Suppressor macrophage treated with lipopolysaccharide for 1 hour (primary cell): ENCODE measurements at regions not wholly inside any gene's neighbourhood (a gene's known extent, or its start where the extent isn't known, plus 50 kb on each side); places are given as distances from the start of the nearest gene placed in this dataset.

Experiments used
- DNase-seq, 3 donors: peaks; one replicate each; pipeline ENCODE4 v3.0.0-alpha.2; 2020 to 2022

DNA sequence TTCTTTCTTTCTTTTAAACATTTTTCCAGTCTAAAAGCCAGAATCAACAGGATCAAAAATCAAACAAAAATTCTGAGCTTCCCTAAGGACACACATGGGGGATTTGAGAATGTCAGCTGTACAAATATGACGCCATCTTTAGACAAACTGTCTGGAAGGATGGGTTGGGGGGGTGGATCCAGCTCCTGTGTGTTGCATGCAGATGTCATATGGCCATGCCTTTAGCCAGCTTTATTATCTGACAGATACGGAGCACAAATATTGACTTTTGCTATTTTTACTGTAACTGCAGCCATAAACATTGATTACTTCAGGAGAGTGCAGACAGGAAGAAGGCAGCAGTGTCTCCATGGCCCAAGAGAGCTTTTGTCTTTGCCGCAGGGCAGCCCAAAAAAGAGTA, 279.4 kb upstream of the ELAC2 start:
- DNase-seq, result no peak

DNA sequence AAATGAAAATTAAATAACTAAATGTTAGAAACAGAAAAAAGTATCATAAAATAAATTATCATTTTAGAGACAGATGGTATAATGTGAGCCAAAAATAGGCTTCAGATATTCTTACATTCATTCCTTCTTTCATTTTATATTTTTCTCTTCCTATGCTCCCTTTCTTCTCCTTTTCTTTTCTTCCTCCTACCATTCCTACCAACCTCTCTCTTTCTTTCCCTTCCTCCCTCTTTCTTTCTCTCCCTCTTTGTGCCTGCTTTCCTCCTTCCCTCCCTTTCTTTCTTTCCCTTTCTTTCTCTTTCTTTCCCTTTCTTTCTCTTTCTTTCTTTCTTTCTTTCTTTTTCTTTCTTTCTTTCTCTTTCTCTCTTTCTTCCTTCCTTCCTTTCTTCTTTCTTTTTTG, 275.6 kb upstream of the ELAC2 start:
- no peak for DNase-seq

DNA sequence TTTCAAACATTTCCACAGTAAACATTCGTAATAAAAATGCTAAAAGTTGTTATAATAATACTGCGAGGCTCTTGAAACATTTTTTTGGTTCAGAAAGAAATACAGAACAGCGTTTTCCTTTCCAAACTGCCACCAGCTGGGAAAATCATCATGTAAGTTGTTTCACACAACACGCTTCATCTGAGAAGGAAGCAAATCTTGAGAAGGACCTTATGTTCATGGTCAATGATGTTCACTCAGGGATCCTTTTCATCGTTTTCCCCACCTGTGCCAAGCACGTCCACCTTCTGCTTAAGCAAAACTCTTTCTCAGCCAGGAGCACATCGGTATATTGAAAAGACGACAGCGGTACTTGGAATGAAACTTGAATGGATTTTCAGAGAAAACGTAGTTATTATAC, 274.5 kb upstream of the ELAC2 start:
- DNase-seq, result no peak

GRCh38 chr17:13288248-13288647, 270.4 kb upstream of the ELAC2 start:
- DNase-seq, result no peak

DNA sequence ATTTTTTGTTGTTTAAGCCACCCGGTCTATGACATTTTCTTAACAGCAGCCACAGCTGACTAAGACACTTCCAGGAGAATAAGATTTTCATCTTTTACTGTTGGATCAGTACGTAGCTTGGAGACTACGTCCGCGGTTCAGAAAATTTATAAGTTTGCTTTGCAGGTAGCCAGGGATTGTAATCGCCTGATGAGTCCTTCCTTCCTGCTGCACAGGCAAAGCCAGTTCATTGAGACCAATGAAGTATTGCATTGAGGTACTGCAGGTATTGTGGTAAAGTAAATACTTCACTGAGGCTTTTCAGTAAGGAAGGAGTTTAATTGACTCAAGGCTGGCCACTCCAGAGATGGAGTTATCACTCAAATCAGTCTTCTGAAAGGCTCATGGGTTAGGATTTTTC, 269.4 kb upstream of the ELAC2 start:
- DNase-seq, result no peak

- DNase-seq, result no peak
Measured at GRCh38 chr17:13283606-13284005, 265.8 kb upstream of the ELAC2 start.

DNA sequence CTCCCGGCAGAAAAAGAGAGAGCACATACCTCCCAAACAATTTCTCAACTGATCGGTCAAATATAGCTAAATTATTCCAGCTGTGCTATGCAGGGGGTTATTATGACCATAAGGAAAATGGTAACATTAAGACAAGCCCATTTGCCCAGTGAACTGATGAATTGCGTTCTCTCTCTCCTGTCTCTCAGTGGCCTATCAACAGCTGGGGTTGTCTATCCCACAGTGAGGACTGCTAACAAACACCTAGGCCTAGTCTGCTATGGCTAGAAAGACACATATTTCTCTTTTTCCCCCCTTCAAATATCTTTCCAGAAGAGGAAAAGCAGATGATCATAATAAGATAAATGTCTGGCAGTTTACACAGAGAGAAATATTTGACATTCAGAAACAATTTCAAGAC, 263.8 kb upstream of the ELAC2 start:
- no peak for DNase-seq

- no peak for DNase-seq
Measured at GRCh38 chr17:13273806-13274205, 256.0 kb upstream of the ELAC2 start.

DNA sequence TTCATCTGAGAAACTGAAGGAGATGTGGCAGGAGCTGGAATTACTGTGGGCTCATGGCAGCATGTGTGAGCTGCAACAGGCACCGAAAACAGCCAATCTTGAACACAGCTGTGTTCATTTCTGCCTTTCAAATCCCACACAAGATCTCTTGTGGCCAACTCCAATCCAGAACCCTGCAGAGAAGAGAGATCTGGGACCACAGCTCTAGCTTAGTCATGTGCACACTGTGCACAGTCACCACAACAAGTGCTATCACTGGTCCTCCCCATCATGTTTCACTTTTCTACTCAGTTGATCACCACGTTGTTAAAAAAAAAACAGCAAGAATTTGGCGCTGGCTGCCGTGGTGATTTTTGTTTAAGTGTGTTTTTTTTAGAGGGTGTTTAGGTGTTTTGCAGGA, 254.5 kb upstream of the ELAC2 start:
- no peak for DNase-seq

DNA sequence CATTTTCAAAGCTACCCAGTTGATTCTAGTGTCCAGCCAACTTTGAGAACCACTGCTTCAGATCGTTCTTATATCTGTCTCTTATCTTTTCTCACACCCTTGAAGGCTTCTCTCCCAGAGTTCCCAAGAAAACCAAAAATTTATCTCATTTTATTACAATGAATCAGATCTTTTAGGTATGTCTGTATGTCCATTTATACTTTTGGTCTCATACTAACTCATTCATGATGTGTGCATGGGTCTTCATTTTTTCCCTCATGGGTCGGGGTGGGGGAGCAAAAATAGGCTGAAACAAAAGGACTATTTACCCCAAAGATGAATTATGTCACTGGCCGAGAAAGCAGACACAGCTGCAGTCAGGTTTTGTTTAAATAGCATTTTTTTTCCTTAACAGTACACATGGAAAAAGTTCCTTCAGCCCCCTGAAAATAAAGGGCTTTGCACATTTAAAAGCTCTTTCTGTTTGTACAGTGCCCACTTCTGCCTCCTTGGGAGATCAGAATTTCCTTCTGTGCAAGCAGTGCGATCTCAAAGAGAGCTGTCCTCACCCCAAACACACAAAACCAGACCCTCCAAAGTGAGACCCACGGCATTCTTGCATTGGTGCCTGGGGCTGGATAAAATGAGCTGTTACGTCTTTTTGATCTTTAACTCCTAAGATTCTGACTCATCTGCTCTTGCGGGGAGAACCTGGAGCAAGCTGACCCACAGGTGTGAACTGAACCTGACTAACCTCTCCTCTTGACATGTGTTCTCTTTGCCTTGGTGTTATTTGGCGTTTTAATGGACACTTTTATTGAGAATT, 251.2 kb upstream of the ELAC2 start:
- DNase-seq, result no peak

GRCh38 chr17:13266606-13267005, 248.8 kb upstream of the ELAC2 start:
- DNase-seq, result no peak

- DNase-seq, result no peak
Measured at GRCh38 chr17:13265311-13265710, 247.5 kb upstream of the ELAC2 start.

GRCh38 chr17:13263746-13264145, 245.9 kb upstream of the ELAC2 start:
- no peak for DNase-seq

DNA sequence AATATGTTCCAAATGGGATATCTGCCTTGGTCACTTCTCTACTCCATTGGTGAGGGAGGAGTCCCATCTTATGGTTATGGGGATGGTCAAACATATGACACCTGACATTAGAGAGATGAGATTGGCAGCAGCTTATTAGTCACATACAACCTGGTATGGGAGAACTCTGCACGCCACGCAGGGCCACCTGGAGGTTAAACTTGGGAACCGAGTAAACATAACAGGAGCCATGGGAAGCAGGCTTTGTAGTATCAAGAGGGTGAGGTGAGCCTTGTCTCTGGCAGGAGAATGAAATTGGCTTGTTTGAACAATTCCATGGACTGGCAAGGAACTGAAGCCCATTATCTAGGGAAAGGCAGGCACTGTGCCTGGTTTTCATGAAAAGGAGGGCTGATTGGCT, 238.7 kb upstream of the ELAC2 start:
- no peak for DNase-seq

- no peak for DNase-seq
Measured at GRCh38 chr17:13253733-13254410, 236.0 kb upstream of the ELAC2 start.

- DNase-seq, result no peak
Measured at GRCh38 chr17:13244513-13244912, 226.7 kb upstream of the ELAC2 start.

- DNase-seq, result no peak
Measured at GRCh38 chr17:13243585-13243984, 225.8 kb upstream of the ELAC2 start.

DNA sequence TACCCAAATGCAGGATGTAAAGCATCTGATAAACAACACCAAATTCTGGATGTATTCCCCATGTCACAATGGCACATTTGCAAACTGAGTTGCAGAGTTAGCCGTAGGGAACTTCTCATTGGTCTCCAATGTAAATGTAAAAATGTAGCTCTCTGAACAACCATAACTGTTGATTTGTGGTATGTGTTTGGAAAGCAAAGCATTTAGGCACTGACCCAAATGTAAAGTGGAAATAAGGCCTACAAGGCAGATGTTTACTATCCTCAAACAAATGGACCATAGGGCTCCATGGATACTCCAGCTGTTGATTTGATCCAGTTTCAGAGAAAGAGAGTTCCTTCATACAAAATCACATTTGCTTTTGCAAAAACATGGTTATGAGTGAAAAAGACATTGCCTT, 223.0 kb upstream of the ELAC2 start:
- DNase-seq, result no peak

DNA sequence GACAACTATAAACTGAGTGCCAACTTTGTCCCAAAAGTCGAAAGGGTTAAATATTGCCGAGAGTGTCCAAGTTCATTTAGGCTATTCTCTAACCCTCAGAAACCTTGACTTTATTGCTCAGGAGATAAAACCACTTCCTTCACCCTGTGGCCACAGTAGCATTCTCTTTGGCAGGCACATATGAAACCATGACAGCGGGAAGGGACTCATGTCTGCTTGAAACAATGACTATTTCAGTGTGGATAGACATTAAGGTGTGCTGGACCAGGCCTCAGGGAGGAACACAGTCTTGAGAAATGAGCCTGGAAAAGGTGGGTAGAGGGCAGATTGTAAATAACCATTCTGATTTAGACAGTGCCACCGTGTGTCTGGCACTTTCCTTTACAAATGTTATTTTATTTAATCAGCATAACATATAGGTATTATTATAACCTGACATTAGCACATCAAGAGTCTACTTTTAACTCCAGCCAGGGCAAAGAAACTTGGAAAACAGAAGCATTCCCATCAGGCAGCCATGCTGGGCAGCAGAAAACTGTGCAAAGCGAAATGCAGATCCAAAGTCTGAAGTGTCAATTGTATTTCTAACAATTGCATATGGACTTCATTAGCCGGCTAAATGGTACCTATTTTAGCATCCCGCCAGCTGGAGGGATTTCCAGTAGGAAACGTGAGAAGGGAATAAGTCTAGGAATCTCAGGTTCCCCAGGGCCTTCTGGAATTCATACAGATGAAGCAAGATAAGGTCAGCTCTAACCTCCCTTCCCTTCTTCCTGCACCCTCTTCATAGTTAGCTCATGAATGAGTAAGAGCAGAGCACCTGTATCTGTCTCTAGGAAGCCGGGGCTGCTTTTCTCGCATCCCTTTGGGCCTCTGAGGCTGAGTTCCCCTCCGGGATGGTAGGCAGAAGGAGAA, 212.8 kb upstream of the ELAC2 start:
- DNase-seq, result no peak

GRCh38 chr17:13228225-13228624, 210.4 kb upstream of the ELAC2 start:
- DNase-seq, result no peak

DNA sequence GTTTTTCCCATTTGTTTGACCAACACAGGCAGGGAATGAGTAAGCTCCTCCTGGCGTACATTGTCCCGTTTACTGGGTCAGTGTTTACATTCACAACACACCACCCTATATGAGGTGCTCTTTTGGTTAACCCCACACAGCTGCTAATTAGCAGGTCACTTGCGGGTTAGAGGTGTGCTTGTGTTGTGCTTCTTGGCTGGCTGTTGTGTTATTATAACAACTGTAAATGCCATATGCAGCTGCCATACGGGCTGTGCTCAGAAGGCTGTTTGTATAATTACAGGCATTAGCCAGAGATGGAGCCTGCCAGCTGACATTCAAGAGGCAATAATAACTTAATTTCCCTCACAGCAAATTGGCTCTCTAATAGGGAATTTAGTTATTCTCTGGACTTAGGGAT, 205.1 kb upstream of the ELAC2 start:
- DNase-seq, result no peak

DNA sequence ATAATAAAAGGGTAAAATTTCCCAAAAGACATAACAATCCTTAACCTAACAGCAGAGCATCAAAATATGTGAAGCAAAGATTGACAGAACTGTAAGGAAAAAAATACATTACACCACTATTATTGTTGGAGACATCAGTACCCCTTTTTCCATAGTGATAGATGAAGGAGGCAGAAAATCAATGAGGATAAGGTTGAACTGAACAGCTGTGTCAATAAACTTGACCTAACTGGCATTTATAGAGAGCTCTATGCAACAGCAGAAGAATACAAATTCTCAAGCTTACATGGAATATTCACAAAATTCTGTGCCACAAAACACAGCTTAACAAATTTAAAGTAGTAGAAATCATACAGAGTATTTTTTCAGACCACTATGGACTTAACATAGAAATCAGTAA, 195.0 kb upstream of the ELAC2 start:
- no peak for DNase-seq

GRCh38 chr17:13209081-13209480, 191.3 kb upstream of the ELAC2 start:
- DNase-seq, result no peak
